Body of pancreas (tissue), 4 donors: ENCODE measurements at regions not wholly inside any gene's neighbourhood (a gene's known extent, or its start where the extent isn't known, plus 50 kb on each side); places are given as distances from the start of the nearest gene placed in this dataset.

ENCODE experiments used
- CTCF ChIP-seq, 7 experiments: fragments of 450-650 bp in 4 of 7; fragments of 200-600 bp in 3 of 7; sonication (generic) in 3 of 7; IDR thresholded peaks; one replicate each; pipeline ENCODE4 v1.5.1; 2016 to 2019; ENCODE audit warnings: antibody characterized with exemption in 7 of 7
- POLR2A ChIP-seq, 3 donors: fragments of 450-650 bp; IDR thresholded peaks; one replicate each; pipeline ENCODE4 v1.6.1; 2016; ENCODE audit warnings: antibody characterized with exemption in 3 of 3, mild to moderate bottlenecking in 2 of 3

- TF ChIP-seq POLR2A (IDR thresholded peaks at IDR 0.05) (no peak), CTCF (IDR thresholded peaks at IDR 0.05) (no peak)
Observed at GRCh38 chr10:30215141-30215540, 133.9 kb downstream of the MTPAP start.
